ENCODE measurements at regions not wholly inside any gene's neighbourhood (a gene's known extent, or its start where the extent isn't known, plus 50 kb on each side); places are given as distances from the start of the nearest gene placed in this dataset.

GRCh38 chr9:87075537-87075936 lies 128.2 kb upstream of the GAS1 start:
- TF ChIP-seq EZH2 (IDR thresholded peaks at IDR 0.05; ENCODE audit: insufficient read depth, poor library complexity, severe bottlenecking): no peak
- TF ChIP-seq EZH2phosphoT487 (IDR thresholded peaks at IDR 0.05; ENCODE audit: insufficient read depth, low read depth): no peak
